OCI-LY7 (cell line): ENCODE measurements at regions not wholly inside any gene's neighbourhood (a gene's known extent, or its start where the extent isn't known, plus 50 kb on each side); places are given as distances from the start of the nearest gene placed in this dataset.

Source experiments
- CTCF ChIP-seq: fragments of 200-600 bp; sonication (generic); conservative IDR thresholded peaks from 2 replicates; pipeline ENCODE4 v1.5.1; 2014; ENCODE audit warnings: mild to moderate bottlenecking, antibody characterized with exemption, low read length, moderate library complexity, mixed read lengths
- EZH2phosphoT487 ChIP-seq: fragments of 200-600 bp; sonication (generic); IDR thresholded peaks from 2 replicates; pipeline ENCODE4 v1.6.1; 2018; ENCODE audit warnings: low read depth, borderline replicate concordance, mild to moderate bottlenecking, mixed run types, antibody characterized with exemption, low read length, moderate library complexity, mixed read lengths

- TF ChIP-seq CTCF (no peak), EZH2phosphoT487 (no peak)
These were observed 1589.1 kb upstream of the ZEB2 start for GRCh38 chr2:146108993-146109392.
